Neural progenitor cell (in vitro differentiated cells): ENCODE measurements at regions not wholly inside any gene's neighbourhood (a gene's known extent, or its start where the extent isn't known, plus 50 kb on each side); places are given as distances from the start of the nearest gene placed in this dataset.

Experiments
- CTCF ChIP-seq: fragments of 200-600 bp; sonication (generic); IDR thresholded peaks from 2 replicates; pipeline ENCODE4 v1.5.1; 2017; ENCODE audit warnings: antibody characterized with exemption, mild to moderate bottlenecking
- EZH2 ChIP-seq: fragments of 200-600 bp; sonication (generic); IDR thresholded peaks from 2 replicates; pipeline ENCODE4 v1.6.1; 2017; ENCODE audit warnings: antibody characterized with exemption, mild to moderate bottlenecking, moderate library complexity
- EZH2phosphoT487 ChIP-seq: fragments of 200-600 bp; sonication (generic); IDR thresholded peaks from 2 replicates; pipeline ENCODE4 v1.6.1; 2017; ENCODE audit warnings: antibody characterized with exemption

- TF ChIP-seq CTCF, result no peak
- TF ChIP-seq EZH2, result no peak
- no peak for TF ChIP-seq EZH2phosphoT487
Observed at GRCh38 chr14:76298896-76299295, 77.0 kb upstream of the ESRRB start.
